Mesothelial cell of epicardium (in vitro differentiated cells): ENCODE measurements at regions not wholly inside any gene's neighbourhood (a gene's known extent, or its start where the extent isn't known, plus 50 kb on each side); places are given as distances from the start of the nearest gene placed in this dataset.

Experiments
- DNase-seq, 2 experiments: peaks; one replicate each; pipeline ENCODE4 v3.0.0; 2021; ENCODE audit warnings: low spot score in 2 of 2; ENCODE audit not compliant: unreplicated experiment in 2 of 2
- H3K27ac Mint-ChIP-seq: 2 replicates; pipeline ENCODE4 v1.8.0; 2021; ENCODE audit warnings: mixed read lengths
- H3K27me3 Mint-ChIP-seq: 2 replicates; pipeline ENCODE4 v1.8.0; 2021; ENCODE audit warnings: low read depth, mixed read lengths
- H3K36me3 Mint-ChIP-seq: 2 replicates; pipeline ENCODE4 v1.8.0; 2021; ENCODE audit warnings: mixed read lengths
- H3K4me1 Mint-ChIP-seq: 2 replicates; pipeline ENCODE4 v1.8.0; 2021; ENCODE audit warnings: mixed read lengths
- H3K4me3 Mint-ChIP-seq: 2 replicates; pipeline ENCODE4 v1.8.0; 2021; ENCODE audit warnings: mild to moderate bottlenecking, moderate library complexity, mixed read lengths
- H3K9me3 Mint-ChIP-seq: 2 replicates; pipeline ENCODE4 v1.8.0; 2021; ENCODE audit warnings: mixed read lengths
- CTCF ChIP-seq: fragments of 200-600 bp; sonication (generic); IDR thresholded peaks from one replicate; pipeline ENCODE4 v1.5.0; 2021; ENCODE audit warnings: antibody characterized with exemption; ENCODE audit not compliant: unreplicated experiment

- Mint-ChIP-seq H3K9me3 (no peaks in the 10 kb centered on the region), H3K36me3 (no peaks in the 10 kb centered on the region), H3K4me1 (no peaks in the 10 kb centered on the region), H3K4me3 (no peak overlapping the region), H3K27ac (no peak overlapping the region), H3K27me3 (peaks cover 7% of the 10 kb centered on the region)
- DNase-seq, result no peak
- no peak for TF ChIP-seq CTCF
Observed at GRCh38 chr1:88560621-88561020, 123.5 kb upstream of the PKN2 start.

- no peak for DNase-seq
- Mint-ChIP-seq H3K27ac (no peak overlapping the region), H3K4me1 (no peaks in the 10 kb centered on the region), H3K9me3 (no peaks in the 10 kb centered on the region), H3K27me3 (peaks cover 11% of the 10 kb centered on the region), H3K36me3 (no peaks in the 10 kb centered on the region), H3K4me3 (no peak overlapping the region)
- TF ChIP-seq CTCF, result no peak
Observed at GRCh38 chr1:88562991-88563390, 121.1 kb upstream of the PKN2 start.

GRCh38 chr1:88566615-88567387 is 117.3 kb upstream of the PKN2 start:
- H3K36me3 Mint-ChIP-seq, result no peaks in the 10 kb centered on the region
- no peak overlapping the region for H3K27ac Mint-ChIP-seq
- peaks cover 18% of the 10 kb centered on the region for H3K27me3 Mint-ChIP-seq
- no peak for DNase-seq
- TF ChIP-seq CTCF, result no peak
- no peaks in the 10 kb centered on the region for H3K4me1 Mint-ChIP-seq
- H3K9me3 Mint-ChIP-seq, result no peaks in the 10 kb centered on the region
- H3K4me3 Mint-ChIP-seq, result no peak overlapping the region

GRCh38 chr1:88571506-88571905 is 112.6 kb upstream of the PKN2 start:
- no peaks in the 10 kb centered on the region for H3K9me3 Mint-ChIP-seq
- no peak for DNase-seq
- H3K4me1 Mint-ChIP-seq, result no peaks in the 10 kb centered on the region
- TF ChIP-seq CTCF, result no peak
- H3K36me3 Mint-ChIP-seq, result no peaks in the 10 kb centered on the region
- no peak overlapping the region for H3K27ac Mint-ChIP-seq
- no peak overlapping the region for H3K4me3 Mint-ChIP-seq
- peaks cover 13% of the 10 kb centered on the region for H3K27me3 Mint-ChIP-seq

GRCh38 chr1:88579598-88579997 is 104.5 kb upstream of the PKN2 start:
- Mint-ChIP-seq H3K36me3 (no peaks in the 10 kb centered on the region), H3K4me3 (no peak overlapping the region), H3K27me3 (no peaks in the 10 kb centered on the region), H3K4me1 (peaks cover 4% of the 10 kb centered on the region), H3K9me3 (peaks cover 14% of the 10 kb centered on the region), H3K27ac (no peak overlapping the region)
- no peak for TF ChIP-seq CTCF
- no peak for DNase-seq

GRCh38 chr1:88581703-88582102 is 102.4 kb upstream of the PKN2 start:
- no peak for TF ChIP-seq CTCF
- no peaks in the 10 kb centered on the region for H3K36me3 Mint-ChIP-seq
- H3K9me3 Mint-ChIP-seq, result peaks cover 32% of the 10 kb centered on the region
- no peak overlapping the region for H3K27ac Mint-ChIP-seq
- no peak for DNase-seq
- no peak overlapping the region for H3K4me3 Mint-ChIP-seq
- H3K27me3 Mint-ChIP-seq, result peaks cover 3% of the 10 kb centered on the region
- peaks cover 4% of the 10 kb centered on the region for H3K4me1 Mint-ChIP-seq
